ENCODE measurements at regions not wholly inside any gene's neighbourhood (a gene's known extent, or its start where the extent isn't known, plus 50 kb on each side); places are given as distances from the start of the nearest gene placed in this dataset.

DNA sequence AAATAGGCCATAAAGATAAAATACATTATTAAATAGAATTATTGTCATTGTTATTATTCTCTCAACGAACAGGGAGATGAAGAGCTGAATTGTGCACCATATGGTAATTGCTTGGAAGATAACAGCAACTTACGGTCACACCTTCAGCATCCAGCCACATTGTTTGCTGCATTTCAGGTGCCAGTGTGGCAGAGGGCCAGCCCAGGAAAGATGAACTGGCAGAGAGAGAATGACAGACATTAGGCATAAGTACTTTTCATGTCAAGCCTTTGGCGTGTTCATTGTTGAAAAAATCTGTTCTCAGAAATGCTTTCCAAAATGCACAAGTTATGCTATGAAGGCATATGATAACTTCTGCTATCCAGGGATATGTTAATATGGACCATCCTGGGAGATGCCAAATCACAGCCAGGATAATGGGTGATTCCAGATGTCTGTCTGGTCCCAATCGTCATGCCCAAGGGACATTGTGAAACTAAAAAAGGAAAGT lies 748.6 kb upstream of the PIK3C3 start:
- Histone ChIP-seq H3K9ac (ENCODE audit: low read depth in 1 of 2, low read length in 2 of 2) (no peak overlapping the region), H3K9me3 (ENCODE audit: control insufficient read depth in 2 of 2, low read length in 2 of 2) (no peaks in the 10 kb centered on the region), H3K4me3 (ENCODE audit: low read length in 2 of 2) (no peak overlapping the region), H3K4me1 (ENCODE audit: control insufficient read depth in 2 of 2, insufficient read depth in 2 of 2, low read length in 2 of 2) (no peaks in the 10 kb centered on the region), H3K27ac (ENCODE audit: low read depth in 2 of 2, low read length in 2 of 2) (no peak overlapping the region), H3K27me3 (ENCODE audit: control insufficient read depth in 2 of 2, insufficient read depth in 2 of 2, low read length in 2 of 2) (no peaks in the 10 kb centered on the region), H3K36me3 (ENCODE audit: control insufficient read depth in 2 of 2, insufficient read depth in 2 of 2, low read length in 2 of 2) (no peaks in the 10 kb centered on the region)

DNA sequence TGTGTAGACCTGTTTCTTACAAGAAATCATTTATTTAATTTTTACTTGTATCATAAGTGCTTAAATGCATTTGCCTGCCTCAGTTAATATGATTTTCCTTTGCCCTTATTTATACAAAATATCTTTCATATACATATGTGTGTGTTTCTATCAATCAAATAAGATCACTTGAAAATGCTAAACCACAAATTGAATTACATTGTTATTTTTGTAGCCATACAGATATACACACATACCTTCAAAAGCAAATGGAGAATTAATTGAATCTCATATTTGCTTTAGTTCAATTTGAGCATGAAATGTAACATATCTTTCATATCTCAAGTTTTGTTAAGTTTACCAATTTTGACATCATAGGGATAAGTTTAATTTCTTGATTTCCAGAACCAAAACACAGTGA lies 755.8 kb upstream of the PIK3C3 start:
- H3K4me1 ChIP-seq (ENCODE audit: control insufficient read depth in 2 of 2, insufficient read depth in 2 of 2, low read length in 2 of 2), result no peaks in the 10 kb centered on the region
- no peaks in the 10 kb centered on the region for H3K36me3 ChIP-seq (ENCODE audit: control insufficient read depth in 2 of 2, insufficient read depth in 2 of 2, low read length in 2 of 2)
- H3K4me3 ChIP-seq (ENCODE audit: low read length in 2 of 2), result no peak overlapping the region
- H3K27ac ChIP-seq (ENCODE audit: low read depth in 2 of 2, low read length in 2 of 2), result no peak overlapping the region
- no peaks in the 10 kb centered on the region for H3K27me3 ChIP-seq (ENCODE audit: control insufficient read depth in 2 of 2, insufficient read depth in 2 of 2, low read length in 2 of 2)
- H3K9me3 ChIP-seq (ENCODE audit: control insufficient read depth in 2 of 2, low read length in 2 of 2), result no peaks in the 10 kb centered on the region
- H3K9ac ChIP-seq (ENCODE audit: low read depth in 1 of 2, low read length in 2 of 2), result no peak overlapping the region

DNA sequence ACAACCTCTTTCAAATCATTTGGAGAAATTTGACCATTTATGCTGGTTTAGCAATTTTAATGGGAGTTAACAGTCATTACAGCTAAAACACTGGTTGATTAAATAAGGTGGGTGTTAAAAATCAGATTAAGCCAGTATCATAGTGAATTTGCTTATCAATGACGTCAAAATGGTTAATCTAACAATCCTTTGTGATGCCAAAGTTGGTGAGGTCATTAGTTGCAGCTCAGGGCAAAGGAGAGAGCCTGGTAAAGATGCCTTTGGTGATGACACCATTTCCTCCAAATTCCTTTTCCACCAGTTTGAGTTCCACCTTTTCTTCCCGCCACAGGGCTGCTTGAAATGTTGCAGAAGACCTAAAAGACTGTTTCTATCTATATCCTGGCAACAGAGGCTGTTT lies 757.1 kb upstream of the PIK3C3 start:
- no peak overlapping the region for H3K4me3 ChIP-seq (ENCODE audit: low read length in 2 of 2)
- no peaks in the 10 kb centered on the region for H3K27me3 ChIP-seq (ENCODE audit: control insufficient read depth in 2 of 2, insufficient read depth in 2 of 2, low read length in 2 of 2)
- H3K36me3 ChIP-seq (ENCODE audit: control insufficient read depth in 2 of 2, insufficient read depth in 2 of 2, low read length in 2 of 2), result no peaks in the 10 kb centered on the region
- H3K9ac ChIP-seq (ENCODE audit: low read depth in 1 of 2, low read length in 2 of 2), result no peak overlapping the region
- H3K4me1 ChIP-seq (ENCODE audit: control insufficient read depth in 2 of 2, insufficient read depth in 2 of 2, low read length in 2 of 2), result no peaks in the 10 kb centered on the region
- H3K27ac ChIP-seq (ENCODE audit: low read depth in 2 of 2, low read length in 2 of 2), result no peak overlapping the region
- H3K9me3 ChIP-seq (ENCODE audit: control insufficient read depth in 2 of 2, low read length in 2 of 2), result no peaks in the 10 kb centered on the region

DNA sequence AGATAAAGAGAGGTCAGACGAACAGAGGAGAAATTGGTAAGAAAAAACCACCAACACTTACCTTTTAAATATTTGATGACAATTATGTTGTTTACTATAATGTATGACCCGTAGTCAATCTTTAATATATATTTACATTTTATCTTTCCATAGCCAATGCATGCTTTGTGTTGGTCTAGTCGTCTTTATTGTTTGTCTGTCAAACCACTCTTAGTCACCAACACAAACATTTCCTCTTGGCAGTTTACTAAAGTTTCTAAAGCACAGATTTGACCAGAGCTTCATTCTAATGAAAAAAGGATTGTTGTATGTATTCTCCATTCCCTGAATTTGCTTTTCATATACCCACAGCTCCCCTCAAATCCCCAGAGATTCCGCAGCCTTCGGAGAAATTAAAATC lies 784.7 kb upstream of the PIK3C3 start:
- Histone ChIP-seq H3K9ac (ENCODE audit: low read depth in 1 of 2, low read length in 2 of 2) (no peak overlapping the region), H3K4me1 (ENCODE audit: control insufficient read depth in 2 of 2, insufficient read depth in 2 of 2, low read length in 2 of 2) (no peaks in the 10 kb centered on the region), H3K27me3 (ENCODE audit: control insufficient read depth in 2 of 2, insufficient read depth in 2 of 2, low read length in 2 of 2) (no peaks in the 10 kb centered on the region)

DNA sequence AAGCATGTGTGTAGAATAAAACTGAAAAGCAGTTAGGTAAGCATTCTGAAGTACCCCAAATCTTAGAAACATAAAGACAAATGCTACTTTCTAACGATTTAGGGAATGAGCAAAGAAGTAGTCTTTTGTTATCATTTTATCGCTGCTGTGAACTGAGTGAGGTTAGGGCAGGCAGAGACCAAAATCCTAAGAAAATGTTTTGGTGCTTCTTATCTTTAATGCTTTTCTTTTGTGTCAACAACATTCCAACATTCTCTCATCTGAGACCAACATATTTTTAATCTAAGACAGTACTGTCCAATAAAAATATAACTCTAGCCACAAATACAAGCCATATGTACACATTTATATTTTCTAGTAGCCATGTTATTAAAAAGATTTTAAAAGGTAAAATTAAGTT lies 789.4 kb upstream of the PIK3C3 start:
- Histone ChIP-seq H3K9ac (ENCODE audit: low read depth in 1 of 2, low read length in 2 of 2) (no peak overlapping the region), H3K27ac (ENCODE audit: low read depth in 2 of 2, low read length in 2 of 2) (no peak overlapping the region), H3K9me3 (ENCODE audit: control insufficient read depth in 2 of 2, low read length in 2 of 2) (no peaks in the 10 kb centered on the region), H3K4me1 (ENCODE audit: control insufficient read depth in 2 of 2, insufficient read depth in 2 of 2, low read length in 2 of 2) (no peaks in the 10 kb centered on the region), H3K4me3 (ENCODE audit: low read length in 2 of 2) (no peak overlapping the region), H3K36me3 (ENCODE audit: control insufficient read depth in 2 of 2, insufficient read depth in 2 of 2, low read length in 2 of 2) (no peaks in the 10 kb centered on the region), H3K27me3 (ENCODE audit: control insufficient read depth in 2 of 2, insufficient read depth in 2 of 2, low read length in 2 of 2) (no peaks in the 10 kb centered on the region)

More for the DNA sequence above, 784.7 kb upstream of the PIK3C3 start:
- Histone ChIP-seq H3K27ac (ENCODE audit: low read depth in 2 of 2, low read length in 2 of 2) (no peak overlapping the region), H3K36me3 (ENCODE audit: control insufficient read depth in 2 of 2, insufficient read depth in 2 of 2, low read length in 2 of 2) (no peaks in the 10 kb centered on the region), H3K9me3 (ENCODE audit: control insufficient read depth in 2 of 2, low read length in 2 of 2) (no peaks in the 10 kb centered on the region), H3K4me3 (ENCODE audit: low read length in 2 of 2) (no peak overlapping the region)

DNA sequence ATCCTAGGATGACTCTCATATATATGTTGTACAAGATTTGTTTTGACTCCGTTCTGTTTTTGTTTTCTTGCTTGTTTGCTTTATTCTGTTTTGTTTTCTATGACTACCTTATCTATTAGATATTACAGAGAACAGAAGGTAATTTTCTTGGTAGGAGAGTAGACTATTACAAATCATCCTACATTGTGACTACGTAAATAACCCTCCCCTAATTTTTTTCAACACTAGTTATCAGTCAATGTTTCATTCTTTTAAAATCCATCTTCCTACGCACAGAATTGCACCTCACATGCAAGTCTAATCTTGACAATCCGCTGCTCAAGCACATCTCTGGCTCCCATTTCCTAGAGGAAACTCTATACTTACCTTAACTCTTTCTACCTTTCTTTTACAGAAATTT lies 792.3 kb upstream of the PIK3C3 start:
- Histone ChIP-seq H3K9ac (ENCODE audit: low read depth in 1 of 2, low read length in 2 of 2) (no peak overlapping the region), H3K4me1 (ENCODE audit: control insufficient read depth in 2 of 2, insufficient read depth in 2 of 2, low read length in 2 of 2) (no peaks in the 10 kb centered on the region), H3K4me3 (ENCODE audit: low read length in 2 of 2) (no peak overlapping the region), H3K36me3 (ENCODE audit: control insufficient read depth in 2 of 2, insufficient read depth in 2 of 2, low read length in 2 of 2) (no peaks in the 10 kb centered on the region), H3K9me3 (ENCODE audit: control insufficient read depth in 2 of 2, low read length in 2 of 2) (no peaks in the 10 kb centered on the region), H3K27ac (ENCODE audit: low read depth in 2 of 2, low read length in 2 of 2) (no peak overlapping the region), H3K27me3 (ENCODE audit: control insufficient read depth in 2 of 2, insufficient read depth in 2 of 2, low read length in 2 of 2) (no peaks in the 10 kb centered on the region)

DNA sequence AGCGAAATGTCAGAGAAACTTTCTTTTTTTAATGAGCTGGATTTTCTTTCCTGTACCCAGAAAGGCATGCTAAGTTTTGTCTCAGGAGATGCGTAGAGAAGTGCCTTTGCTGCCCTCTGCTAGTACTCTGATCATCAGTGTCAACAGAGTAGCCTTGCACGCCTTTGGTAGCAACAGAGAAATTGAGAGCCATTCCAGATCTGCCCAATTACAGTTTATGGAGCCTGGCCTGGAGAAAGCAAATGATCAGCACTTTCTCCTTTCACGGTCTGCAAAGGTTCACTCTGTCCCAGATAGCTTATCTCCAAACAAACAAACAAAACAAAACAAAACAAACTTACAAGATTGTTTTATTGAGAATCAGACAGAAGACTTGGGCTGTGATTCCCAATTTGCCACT lies 792.8 kb upstream of the PIK3C3 start:
- Histone ChIP-seq H3K4me1 (ENCODE audit: control insufficient read depth in 2 of 2, insufficient read depth in 2 of 2, low read length in 2 of 2) (no peaks in the 10 kb centered on the region), H3K27ac (ENCODE audit: low read depth in 2 of 2, low read length in 2 of 2) (no peak overlapping the region)

DNA sequence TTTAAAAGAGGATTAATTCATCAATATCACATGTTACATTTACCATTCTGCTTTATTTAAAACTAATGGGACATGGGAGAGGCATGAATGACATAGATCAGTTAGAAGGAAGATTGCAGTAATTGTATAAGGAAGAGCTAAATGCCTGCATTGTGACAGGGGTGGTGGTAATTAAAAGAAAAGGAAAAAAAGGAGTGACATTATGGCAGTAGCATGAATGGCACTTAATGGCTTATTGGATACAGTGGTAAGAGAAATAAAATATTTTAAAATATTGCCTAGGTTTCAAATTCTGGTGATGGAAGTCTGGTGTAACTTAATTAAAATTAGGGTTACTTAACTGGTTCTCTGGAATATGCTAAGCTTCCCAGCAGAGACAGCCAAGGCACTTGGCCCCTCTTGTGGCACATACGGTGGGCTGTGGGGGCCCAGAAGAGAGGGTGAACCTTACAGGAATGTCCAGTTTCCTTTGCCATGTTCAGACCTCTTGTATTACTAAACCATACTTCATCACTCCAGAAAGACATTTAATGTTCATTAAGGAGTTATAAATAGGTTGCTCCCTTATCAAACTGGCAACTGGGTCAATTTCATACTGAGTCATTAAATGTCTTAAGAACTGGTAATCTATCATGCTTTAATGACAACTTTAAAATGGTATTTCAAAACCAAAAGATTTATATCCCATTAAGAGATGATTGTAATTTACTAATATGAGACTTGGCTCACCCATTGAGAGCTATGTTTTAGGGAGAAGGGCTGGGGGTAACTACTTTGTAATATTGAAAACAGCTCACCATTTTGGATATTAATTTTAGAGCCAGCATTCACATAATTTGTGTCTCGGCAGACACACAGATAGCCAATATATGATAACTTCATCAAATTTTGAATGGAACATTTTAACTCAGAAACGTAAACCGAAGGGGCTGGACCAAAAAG lies 798.9 kb upstream of the PIK3C3 start:
- Histone ChIP-seq H3K27ac (ENCODE audit: low read depth in 2 of 2, low read length in 2 of 2) (no peak overlapping the region), H3K9ac (ENCODE audit: low read depth in 1 of 2, low read length in 2 of 2) (no peak overlapping the region), H3K9me3 (ENCODE audit: control insufficient read depth in 2 of 2, low read length in 2 of 2) (no peaks in the 10 kb centered on the region), H3K4me1 (ENCODE audit: control insufficient read depth in 2 of 2, insufficient read depth in 2 of 2, low read length in 2 of 2) (no peaks in the 10 kb centered on the region), H3K27me3 (ENCODE audit: control insufficient read depth in 2 of 2, insufficient read depth in 2 of 2, low read length in 2 of 2) (no peaks in the 10 kb centered on the region), H3K4me3 (ENCODE audit: low read length in 2 of 2) (no peak overlapping the region), H3K36me3 (ENCODE audit: control insufficient read depth in 2 of 2, insufficient read depth in 2 of 2, low read length in 2 of 2) (no peaks in the 10 kb centered on the region)

More for the DNA sequence above, 792.8 kb upstream of the PIK3C3 start:
- no peaks in the 10 kb centered on the region for H3K27me3 ChIP-seq (ENCODE audit: control insufficient read depth in 2 of 2, insufficient read depth in 2 of 2, low read length in 2 of 2)
- no peak overlapping the region for H3K4me3 ChIP-seq (ENCODE audit: low read length in 2 of 2)
- H3K9ac ChIP-seq (ENCODE audit: low read depth in 1 of 2, low read length in 2 of 2), result no peak overlapping the region
- H3K36me3 ChIP-seq (ENCODE audit: control insufficient read depth in 2 of 2, insufficient read depth in 2 of 2, low read length in 2 of 2), result no peaks in the 10 kb centered on the region
- H3K9me3 ChIP-seq (ENCODE audit: control insufficient read depth in 2 of 2, low read length in 2 of 2), result no peaks in the 10 kb centered on the region

DNA sequence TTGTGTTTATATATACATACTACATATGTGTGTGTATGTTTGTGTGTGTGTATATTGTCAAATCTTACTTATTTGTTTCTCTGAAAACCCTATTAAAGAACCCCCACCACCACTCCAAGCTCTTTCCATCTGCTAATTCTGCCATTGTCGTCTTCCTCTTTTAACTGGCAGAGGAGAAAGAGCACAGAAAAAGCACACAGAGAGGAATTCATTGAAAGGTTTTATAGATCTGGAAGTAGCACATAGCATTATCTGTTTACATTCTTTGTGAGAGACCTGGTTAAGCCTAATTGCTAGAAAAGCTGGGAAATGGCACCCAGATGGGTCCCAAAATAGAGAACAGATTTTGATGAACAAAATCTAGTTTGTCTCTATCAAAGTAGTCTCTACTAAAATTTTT lies 800.0 kb upstream of the PIK3C3 start:
- Histone ChIP-seq H3K27me3 (ENCODE audit: control insufficient read depth in 2 of 2, insufficient read depth in 2 of 2, low read length in 2 of 2) (no peaks in the 10 kb centered on the region), H3K9me3 (ENCODE audit: control insufficient read depth in 2 of 2, low read length in 2 of 2) (no peaks in the 10 kb centered on the region), H3K9ac (ENCODE audit: low read depth in 1 of 2, low read length in 2 of 2) (no peak overlapping the region), H3K36me3 (ENCODE audit: control insufficient read depth in 2 of 2, insufficient read depth in 2 of 2, low read length in 2 of 2) (no peaks in the 10 kb centered on the region), H3K27ac (ENCODE audit: low read depth in 2 of 2, low read length in 2 of 2) (no peak overlapping the region), H3K4me3 (ENCODE audit: low read length in 2 of 2) (no peak overlapping the region), H3K4me1 (ENCODE audit: control insufficient read depth in 2 of 2, insufficient read depth in 2 of 2, low read length in 2 of 2) (no peaks in the 10 kb centered on the region)

DNA sequence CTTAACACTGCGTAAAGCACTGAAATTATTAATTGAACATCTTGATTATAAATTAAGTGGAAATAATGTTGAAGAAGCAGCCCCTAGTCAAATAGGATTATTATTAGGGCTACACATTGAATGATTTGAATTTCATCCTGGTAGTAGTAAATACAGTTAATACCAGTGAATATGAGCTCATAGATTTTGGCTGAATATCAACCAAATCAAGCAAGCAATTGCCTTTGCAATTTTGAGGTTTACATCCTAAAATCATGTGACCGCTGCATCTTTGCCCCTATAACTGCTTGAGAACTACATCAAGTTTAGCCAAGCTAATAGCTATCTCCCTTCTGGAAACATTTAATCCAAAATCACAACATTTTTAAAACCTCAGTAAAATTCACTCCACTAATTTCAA lies 801.2 kb upstream of the PIK3C3 start:
- Histone ChIP-seq H3K36me3 (ENCODE audit: control insufficient read depth in 2 of 2, insufficient read depth in 2 of 2, low read length in 2 of 2) (no peaks in the 10 kb centered on the region), H3K27ac (ENCODE audit: low read depth in 2 of 2, low read length in 2 of 2) (no peak overlapping the region)

More for the DNA sequence above, 801.2 kb upstream of the PIK3C3 start:
- no peak overlapping the region for H3K9ac ChIP-seq (ENCODE audit: low read depth in 1 of 2, low read length in 2 of 2)
- H3K27me3 ChIP-seq (ENCODE audit: control insufficient read depth in 2 of 2, insufficient read depth in 2 of 2, low read length in 2 of 2), result no peaks in the 10 kb centered on the region
- no peak overlapping the region for H3K4me3 ChIP-seq (ENCODE audit: low read length in 2 of 2)
- H3K9me3 ChIP-seq (ENCODE audit: control insufficient read depth in 2 of 2, low read length in 2 of 2), result no peaks in the 10 kb centered on the region
- H3K4me1 ChIP-seq (ENCODE audit: control insufficient read depth in 2 of 2, insufficient read depth in 2 of 2, low read length in 2 of 2), result no peaks in the 10 kb centered on the region
